Gastroesophageal sphincter (tissue), 3 donors: ENCODE measurements at regions not wholly inside any gene's neighbourhood (a gene's known extent, or its start where the extent isn't known, plus 50 kb on each side); places are given as distances from the start of the nearest gene placed in this dataset.

Experiments used
- CTCF ChIP-seq, 4 experiments: fragments of 200-600 bp in 2 of 4; fragments of 450-650 bp in 2 of 4; sonication (generic) in 1 of 4; IDR thresholded peaks; one replicate each; pipeline ENCODE4 v1.5.1; 2017 to 2019; ENCODE audit warnings: antibody characterized with exemption in 4 of 4, mild to moderate bottlenecking in 2 of 4, moderate library complexity in 2 of 4
- EP300 ChIP-seq: sonication (generic); formaldehyde crosslinking; IDR thresholded peaks from one replicate; pipeline ENCODE4 v1.6.1; 2017; ENCODE audit warnings: antibody characterized with exemption, mild to moderate bottlenecking
- POLR2A ChIP-seq, 2 donors: fragments of 450-650 bp; IDR thresholded peaks; one replicate each; pipeline ENCODE4 v1.6.1; 2017; ENCODE audit warnings: antibody characterized with exemption in 2 of 2, mild to moderate bottlenecking in 2 of 2, moderate library complexity in 1 of 2
- POLR2AphosphoS5 ChIP-seq: sonication (generic); formaldehyde crosslinking; IDR thresholded peaks from one replicate; pipeline ENCODE4 v1.6.1; 2017; ENCODE audit warnings: antibody characterized with exemption

- TF ChIP-seq CTCF (IDR thresholded peaks at IDR 0.05) (no peak), EP300 (no peak), POLR2A (IDR thresholded peaks at IDR 0.05) (no peak), POLR2AphosphoS5 (no peak)
Measured at GRCh38 chr15:79678032-79678701, 218.6 kb downstream of the MTHFS start.
